ENCODE measurements at regions not wholly inside any gene's neighbourhood (a gene's known extent, or its start where the extent isn't known, plus 50 kb on each side); places are given as distances from the start of the nearest gene placed in this dataset.

- Histone ChIP-seq H2AK9ac (replicated peaks; ENCODE audit: low read depth, low read length, poor library complexity) (no peak overlapping the region), H3K18ac (ENCODE audit: low read depth, low read length) (no peak overlapping the region), H3K4me3 (ENCODE audit: insufficient read depth, low read depth, low read length) (no peak overlapping the region), H3K9me1 (ENCODE audit: insufficient read depth, low read length) (no peaks in the 10 kb centered on the region), H3K4me2 (ENCODE audit: low read depth, low read length) (no peak overlapping the region), H2BK120ac (ENCODE audit: low read depth, low read length) (no peak overlapping the region), H4K8ac (ENCODE audit: low read depth in 2 of 2, low read length in 2 of 2) (no peak overlapping the region), H2BK5ac (ENCODE audit: low read depth, low read length, poor library complexity, severe bottlenecking) (no peak overlapping the region), H4K91ac (ENCODE audit: insufficient read depth, low read depth, low read length) (no peak overlapping the region), H2AFZ (replicated peaks; ENCODE audit: low read length, poor library complexity) (no peak overlapping the region), H3K56ac (ENCODE audit: extremely low read depth, insufficient read depth, low read length) (no peak overlapping the region), H3K27ac (ENCODE audit: insufficient read depth, low read length) (no peak overlapping the region), H3K23ac (ENCODE audit: low read depth, low read length) (no peak overlapping the region), H3K79me1 (ENCODE audit: low read depth in 1 of 2, low read length in 2 of 2) (no peaks in the 10 kb centered on the region), H2BK15ac (ENCODE audit: low read depth, low read length) (no peak overlapping the region), H3K4me1 (ENCODE audit: control insufficient read depth, insufficient read depth, low read length) (no peaks in the 10 kb centered on the region), H4K20me1 (ENCODE audit: insufficient read depth, low read length) (no peaks in the 10 kb centered on the region), H3K14ac (replicated peaks; ENCODE audit: low read depth, low read length) (no peak overlapping the region), H3K36me3 (ENCODE audit: control insufficient read depth, insufficient read depth, low read length) (no peaks in the 10 kb centered on the region), H3K9me3 (ENCODE audit: control insufficient read depth, insufficient read depth, low read length) (no peaks in the 10 kb centered on the region), H3K9ac (ENCODE audit: low read depth, low read length) (no peak overlapping the region), H3K27me3 (ENCODE audit: control insufficient read depth, insufficient read depth, low read length) (no peaks in the 10 kb centered on the region; the same call in 1 of the 2 replicates), H2BK20ac (ENCODE audit: low read depth, low read length) (no peak overlapping the region), H3K4ac (ENCODE audit: low read depth, low read length) (no peak overlapping the region), H4K5ac (ENCODE audit: low read depth, low read length) (no peak overlapping the region), H2AK5ac (ENCODE audit: low read depth, low read length) (no peak overlapping the region)
- no TSS peak for BruUV-seq (replicated peaks)
- dilution Hi-C loops (cut with HindIII; ENCODE audit: low sequenced_read_pairs, unreplicated experiment) (no loop called here), intact Hi-C loops (cut with micrococcal nuclease) (no loop called here), in situ Hi-C loops (cut with MboI; ENCODE audit: low sequenced_read_pairs) (no loop called here)
- 20% methylated on average over 1 of the region's 5 CpGs; no CpG with 5 or more reads in 1 of the 2 experiments for WGBS, 2 experiments (ENCODE audit: extremely low coverage in 2 of 2, insufficient read length in 1 of 2)
- DNase-seq = no peak
- TF ChIP-seq POLR2A (IDR thresholded peaks at IDR 0.05; ENCODE audit: low read depth, low read length) (no peak), RCOR1 (IDR thresholded peaks at IDR 0.05; ENCODE audit: insufficient replicate concordance, low read length) (no peak), SMC3 (IDR thresholded peaks at IDR 0.05; ENCODE audit: low read depth, low read length) (no peak), CHD1 (IDR thresholded peaks at IDR 0.05; ENCODE audit: low read depth, low read length) (no peak), RFX5 (IDR thresholded peaks at IDR 0.05; ENCODE audit: low read depth, low read length) (no peak), RAD21 (IDR thresholded peaks at IDR 0.05; ENCODE audit: low read length) (no peak), CEBPB (IDR thresholded peaks at IDR 0.05; ENCODE audit: low read depth, low read length) (no peak), NFE2L2 (IDR thresholded peaks at IDR 0.05; ENCODE audit: low read depth, low read length) (no peak), MXI1 (IDR thresholded peaks at IDR 0.05; ENCODE audit: borderline replicate concordance, low read depth, low read length) (no peak), MAZ (IDR thresholded peaks at IDR 0.05; ENCODE audit: borderline replicate concordance, low read depth, low read length) (no peak), USF2 (IDR thresholded peaks at IDR 0.05; ENCODE audit: low read depth, low read length) (no peak), CTCF (conservative IDR thresholded peaks at IDR 0.05; ENCODE audit: low read depth, low read length) (no peak), BHLHE40 (IDR thresholded peaks at IDR 0.05; ENCODE audit: low read depth, low read length) (no peak), MAFK (IDR thresholded peaks at IDR 0.05; ENCODE audit: low read depth, low read length) (no peak), ELK1 (IDR thresholded peaks at IDR 0.05; ENCODE audit: borderline replicate concordance, low read depth, low read length) (no peak), FOS (IDR thresholded peaks at IDR 0.05; ENCODE audit: low read depth, low read length) (no peak)
- ATAC-seq (ENCODE audit: low read depth) = no peak
- ChIA-PET POLR2A (ENCODE audit: unreplicated experiment) (no interaction called here), CTCF (no interaction called here)
These were observed 411.2 kb downstream of the VPS13C start for GRCh38 chr15:61649046-61649445.
